Astrocyte of the cerebellum (primary cell): ENCODE measurements at regions not wholly inside any gene's neighbourhood (a gene's known extent, or its start where the extent isn't known, plus 50 kb on each side); places are given as distances from the start of the nearest gene placed in this dataset.

Experiments used
- DNase-seq: peaks from one replicate; pipeline ENCODE4 v3.0.0-alpha.2; 2011; ENCODE audit warnings: low read depth
- H3K4me3 ChIP-seq: 2 replicates; pipeline ENCODE4 v1.5.1; 2011; ENCODE audit warnings: mild to moderate bottlenecking, low read depth, low read length, moderate library complexity
- CTCF ChIP-seq: IDR thresholded peaks from 2 replicates; pipeline ENCODE4 v1.5.1; 2012; ENCODE audit warnings: low read length, low read depth, moderate library complexity, mild to moderate bottlenecking; ENCODE audit errors: missing control alignments
- in situ Hi-C: cut with HindIII; loops from 2 replicates; pipeline ENCODE4 v1.10.0; 2017; ENCODE audit warnings: low sequenced_read_pairs

GRCh38 chr2:128632501-128632800, 313.8 kb upstream of the HS6ST1 start:
- no peak overlapping the region for H3K4me3 ChIP-seq
- in situ Hi-C loops = no loop called here
- DNase-seq = no peak
- TF ChIP-seq CTCF = no peak

- in situ Hi-C loops = no loop called here
- peak; percentile 87 for DNase-seq
- no peak overlapping the region for H3K4me3 ChIP-seq
- no peak for TF ChIP-seq CTCF
Observed at GRCh38 chr2:128633501-128633900, 314.8 kb upstream of the HS6ST1 start.

- DNase-seq = no peak
- in situ Hi-C loops = loop anchor here (5.0 kb wide), 1 partner anchor 72 kb away; no protein-coding TSS in a partner anchor
- TF ChIP-seq CTCF = no peak
Observed at GRCh38 chr2:128635361-128635900, 316.8 kb upstream of the HS6ST1 start.

GRCh38 chr2:128636802-128637147, 318.1 kb upstream of the HS6ST1 start:
- no peak overlapping the region for H3K4me3 ChIP-seq
- TF ChIP-seq CTCF = no peak
- in situ Hi-C loops = loop anchor here (5.0 kb wide), 1 partner anchor 71 kb away; no protein-coding TSS in a partner anchor
- DNase-seq = no peak

More at GRCh38 chr2:128635361-128635900, 316.8 kb upstream of the HS6ST1 start:
- H3K4me3 ChIP-seq = no peak overlapping the region

GRCh38 chr2:128637481-128638155, 318.9 kb upstream of the HS6ST1 start:
- no peak for DNase-seq
- in situ Hi-C loops = loop anchor here (5.0 kb wide), 1 partner anchor 70 kb away; no protein-coding TSS in a partner anchor
- no peak for TF ChIP-seq CTCF
- no peak overlapping the region for H3K4me3 ChIP-seq

- in situ Hi-C loops = loop anchor here (5.0 kb wide), 1 partner anchor 69 kb away; no protein-coding TSS in a partner anchor
- DNase-seq = peak; percentile 96
- H3K4me3 ChIP-seq = no peak overlapping the region
- TF ChIP-seq CTCF = no peak
Observed at GRCh38 chr2:128638341-128639119, 319.9 kb upstream of the HS6ST1 start.
